Erythroblast (primary cell): ENCODE measurements at regions not wholly inside any gene's neighbourhood (a gene's known extent, or its start where the extent isn't known, plus 50 kb on each side); places are given as distances from the start of the nearest gene placed in this dataset.

ENCODE experiments used
- DNase-seq, 2 experiments: peaks; one replicate each; lab custom pipeline; 2025; lab: John Stamatoyannopoulos, UW
- GATA1 ChIP-seq: IDR thresholded peaks from 2 replicates; pipeline ENCODE4 v1.6.1; 2011; ENCODE audit warnings: low read depth, mild to moderate bottlenecking, control low read depth, low read length, moderate library complexity
- POLR2A ChIP-seq: IDR thresholded peaks from 2 replicates; pipeline ENCODE4 v1.6.1; 2011; ENCODE audit warnings: mild to moderate bottlenecking, low read length

DNA sequence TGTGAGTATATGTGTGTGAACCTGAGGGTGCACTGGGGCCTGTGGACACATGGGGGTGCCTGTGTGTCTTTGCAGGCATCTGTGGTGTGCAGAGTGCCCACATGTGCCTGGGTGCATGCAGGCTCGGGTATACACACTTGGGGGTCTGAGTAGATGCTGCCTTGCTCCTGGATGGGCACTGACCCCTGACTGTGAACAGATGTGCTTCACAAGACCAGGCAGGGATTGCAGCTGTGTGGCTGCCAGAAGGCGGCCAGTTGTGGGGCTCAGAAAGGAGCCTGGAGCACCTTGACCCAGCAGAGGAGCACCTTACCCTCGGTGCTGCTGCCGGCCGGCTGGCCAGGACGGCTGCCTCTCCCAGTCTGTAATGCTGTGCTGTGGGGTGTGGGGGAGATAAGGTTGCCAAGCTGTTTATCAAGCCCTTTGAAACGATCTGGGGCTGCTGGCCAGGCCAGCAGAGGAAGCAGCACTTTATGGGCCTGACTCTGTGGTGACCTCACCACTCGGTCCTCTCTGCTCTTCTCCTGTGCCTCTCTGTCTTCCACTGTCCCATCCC is 55.5 kb upstream of the MRPS22 start:
- TF ChIP-seq POLR2A: no peak
- TF ChIP-seq GATA1: no peak
- DNase-seq: peak; percentile 22 to 69

DNA sequence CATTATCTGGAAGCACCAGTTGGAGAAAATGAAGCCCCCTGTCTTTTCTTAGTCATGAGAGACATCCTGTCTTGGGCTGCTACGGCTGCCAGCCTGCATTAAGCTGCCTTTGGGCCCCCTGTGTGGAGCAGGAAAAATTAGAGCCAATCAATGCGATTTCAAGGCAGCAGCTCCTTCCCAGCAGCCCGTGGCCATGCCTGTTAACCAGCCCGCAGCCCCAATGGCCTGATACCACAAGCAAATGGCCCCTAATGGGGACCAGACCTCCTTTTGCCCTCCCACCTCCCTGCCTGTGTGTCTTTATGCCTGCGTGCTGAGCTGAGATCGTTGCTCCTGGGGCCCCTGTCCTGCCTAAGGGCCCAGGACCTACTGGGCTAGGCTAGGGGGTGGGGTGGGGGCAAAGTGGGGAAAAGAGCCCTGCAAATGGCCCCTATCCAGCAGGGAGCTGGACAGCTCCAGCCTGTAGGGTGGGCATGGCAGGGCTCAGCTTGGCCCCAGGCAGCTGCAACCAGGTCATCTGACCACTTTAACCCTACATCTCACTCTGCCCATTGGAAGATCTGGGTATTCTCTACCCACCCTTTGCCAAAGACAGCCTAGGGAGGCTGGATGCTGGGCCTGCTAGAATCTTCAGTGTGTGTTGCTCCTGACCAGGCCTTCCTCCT is 53.8 kb upstream of the MRPS22 start:
- no peak for DNase-seq
- TF ChIP-seq GATA1 (no peak), POLR2A (no peak)

GRCh38 chr3:139291276-139292051 is 52.4 kb upstream of the MRPS22 start:
- no peak for DNase-seq
- TF ChIP-seq GATA1 (no peak), POLR2A (no peak)

DNA sequence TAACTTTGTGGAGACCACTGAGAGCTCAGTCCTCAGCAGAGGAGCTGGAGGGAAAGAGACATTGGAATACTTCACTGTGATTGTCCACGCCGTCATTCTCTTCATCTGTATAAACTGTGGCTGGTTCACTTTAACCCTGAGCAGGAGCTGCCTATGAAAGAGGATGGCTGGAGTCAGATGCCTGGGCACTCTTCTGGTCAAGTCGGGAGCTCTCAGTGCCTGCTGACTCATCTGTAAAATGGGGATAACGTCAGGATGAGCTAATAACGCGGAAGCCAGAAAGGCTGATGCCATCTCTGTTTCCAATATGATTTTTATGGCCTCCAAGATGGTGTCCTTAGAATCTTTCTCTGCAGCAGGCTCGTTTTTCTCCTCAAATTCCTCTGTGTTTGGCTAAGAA is 51.6 kb upstream of the MRPS22 start:
- TF ChIP-seq POLR2A: no peak
- no peak for TF ChIP-seq GATA1
- DNase-seq: no peak

GRCh38 chr3:139292711-139293664 is 50.8 kb upstream of the MRPS22 start:
- DNase-seq: no peak

GRCh38 chr3:139293665-139294023 is 50.2 kb upstream of the MRPS22 start:
- DNase-seq: no peak
- TF ChIP-seq GATA1 (no peak), POLR2A (no peak)

More at GRCh38 chr3:139292711-139293664, 50.8 kb upstream of the MRPS22 start:
- TF ChIP-seq GATA1 (no peak), POLR2A (no peak)
